ENCODE measurements at regions not wholly inside any gene's neighbourhood (a gene's known extent, or its start where the extent isn't known, plus 50 kb on each side); places are given as distances from the start of the nearest gene placed in this dataset.

DNA sequence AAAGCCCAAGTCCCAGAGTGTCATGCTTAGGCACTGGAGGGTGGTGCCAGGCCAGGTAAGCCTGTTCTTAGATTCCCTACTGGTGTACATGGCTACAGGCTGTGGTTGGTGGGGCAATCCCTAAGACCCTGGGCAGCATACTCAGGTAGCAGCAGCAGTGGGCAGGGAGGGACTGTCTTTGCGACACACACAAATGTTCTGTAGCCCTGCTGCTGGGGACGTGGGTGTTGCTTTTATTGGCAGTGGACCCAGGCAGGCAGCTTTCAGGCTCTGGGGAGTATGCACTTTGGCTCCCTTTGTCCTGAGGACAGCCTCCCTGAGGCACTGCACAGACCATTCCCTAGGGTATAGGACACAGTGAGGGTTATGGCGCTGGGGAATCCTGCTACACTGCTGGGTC, 137.1 kb upstream of the ADAMTS19 start:
- no peak for FAIRE-seq

DNA sequence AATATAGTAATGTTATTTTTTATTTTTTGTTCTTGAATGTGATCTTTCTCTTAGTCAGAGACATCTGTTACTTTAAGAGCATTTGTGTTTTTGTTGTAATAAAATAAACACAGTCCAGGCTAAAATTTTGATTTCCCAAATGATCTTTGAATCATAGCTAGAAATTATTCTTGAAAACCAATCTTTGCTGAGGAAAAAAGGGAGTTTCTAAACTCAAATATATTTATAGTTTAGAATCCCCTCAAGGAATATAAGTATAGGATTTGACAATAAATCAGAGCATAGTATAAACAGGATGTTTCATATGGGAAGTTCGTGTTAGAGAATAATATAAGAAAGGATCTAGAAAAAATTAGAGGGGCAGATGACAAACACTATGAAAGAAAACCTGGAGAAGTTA, 118.8 kb upstream of the ADAMTS19 start:
- DNase-seq (ENCODE audit: low spot score) (no peak), FAIRE-seq (no peak)

More for the DNA sequence above, 137.1 kb upstream of the ADAMTS19 start:
- no peak for DNase-seq (ENCODE audit: low spot score)

DNA sequence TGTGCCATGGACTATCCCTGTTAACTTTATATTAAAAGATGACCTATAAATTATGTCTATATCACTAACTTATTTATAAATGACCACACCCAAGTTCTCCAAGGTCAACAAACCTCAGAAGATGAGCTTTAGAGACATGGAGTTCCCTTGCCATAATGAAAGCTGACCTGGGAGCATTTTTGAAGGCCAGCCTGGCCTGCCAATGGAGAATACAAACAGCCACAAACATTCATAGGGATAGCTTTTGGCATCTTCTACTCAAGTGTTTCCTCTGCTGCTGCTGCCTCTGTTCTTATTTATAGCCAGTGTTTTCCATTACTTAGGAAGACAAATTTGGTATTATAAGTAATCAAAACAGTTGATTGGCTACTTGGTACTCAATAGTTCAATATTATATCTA, 117.3 kb upstream of the ADAMTS19 start:
- FAIRE-seq = no peak
- DNase-seq (ENCODE audit: low spot score) = no peak

DNA sequence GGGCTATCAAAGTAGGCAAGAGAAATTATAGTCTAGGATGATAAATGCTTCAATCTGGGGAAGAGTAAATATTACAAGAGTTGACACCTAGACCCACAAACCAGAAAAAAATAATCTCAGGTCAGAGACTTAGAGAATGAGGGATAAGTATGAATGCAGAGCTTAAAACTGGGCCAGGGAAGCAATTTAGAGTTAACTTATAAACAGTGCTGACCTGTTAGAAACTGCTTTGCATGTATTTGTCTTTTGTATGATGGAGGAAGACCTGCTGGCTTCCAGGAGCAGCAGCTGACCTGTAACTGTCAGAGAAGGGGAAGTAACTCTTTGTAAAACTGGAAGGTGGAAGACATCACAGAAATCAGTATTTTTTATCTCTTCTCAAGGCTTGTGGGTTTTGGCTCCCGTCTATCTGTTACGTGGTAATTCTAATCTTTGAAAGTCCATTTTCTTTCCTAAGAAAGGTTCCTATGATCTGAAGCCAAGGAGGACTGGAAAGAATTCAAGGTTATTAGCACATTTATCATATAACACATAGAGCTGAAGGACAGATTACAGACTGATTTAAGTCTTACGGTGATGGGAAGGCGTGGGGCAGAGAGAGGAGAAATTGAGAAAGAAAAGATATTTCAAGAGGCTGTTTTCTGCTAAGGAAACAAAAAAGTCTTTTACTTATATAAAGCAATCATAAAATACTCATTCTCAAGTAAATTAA, 114.7 kb upstream of the ADAMTS19 start:
- FAIRE-seq (no peak), DNase-seq (ENCODE audit: low spot score) (no peak)

DNA sequence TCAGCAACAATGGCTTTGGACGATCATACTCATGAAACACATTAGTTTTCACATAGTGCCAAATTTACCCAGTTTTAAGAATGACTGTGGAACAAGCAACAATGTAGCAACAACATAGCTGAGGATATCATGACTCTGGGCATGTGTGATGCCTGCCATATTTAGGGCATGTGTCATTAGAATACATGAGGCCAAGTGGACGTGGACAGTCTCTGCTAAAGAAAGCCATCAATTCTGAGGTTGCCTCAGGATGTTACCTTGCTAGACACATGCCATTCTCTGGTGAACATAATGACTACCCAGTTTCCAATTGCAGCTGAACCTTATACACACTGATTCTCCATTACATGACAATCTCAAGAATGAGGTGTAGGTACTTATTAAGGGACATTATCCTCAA, 103.3 kb upstream of the ADAMTS19 start:
- no peak for DNase-seq (ENCODE audit: low spot score)
- no peak for FAIRE-seq

DNA sequence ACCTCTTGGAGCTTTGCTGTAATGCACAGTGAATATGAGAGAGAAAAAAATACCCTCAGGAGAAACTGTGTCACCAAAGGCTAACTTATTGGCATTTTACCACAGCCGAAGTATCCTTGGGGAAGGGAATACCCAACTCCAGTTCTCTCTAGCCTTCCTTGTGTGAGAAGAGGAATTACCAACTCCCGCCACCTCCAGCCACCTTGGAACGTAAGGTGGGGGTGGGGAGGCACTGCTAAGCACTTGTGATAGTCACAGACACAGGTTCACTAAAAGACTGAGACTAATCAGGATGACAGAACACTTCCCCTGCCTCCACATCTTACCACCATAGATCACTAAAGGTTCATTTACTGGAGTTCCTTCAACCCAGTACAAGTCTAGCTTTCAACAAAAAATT, 102.0 kb upstream of the ADAMTS19 start:
- no peak for FAIRE-seq
- no peak for DNase-seq (ENCODE audit: low spot score)

DNA sequence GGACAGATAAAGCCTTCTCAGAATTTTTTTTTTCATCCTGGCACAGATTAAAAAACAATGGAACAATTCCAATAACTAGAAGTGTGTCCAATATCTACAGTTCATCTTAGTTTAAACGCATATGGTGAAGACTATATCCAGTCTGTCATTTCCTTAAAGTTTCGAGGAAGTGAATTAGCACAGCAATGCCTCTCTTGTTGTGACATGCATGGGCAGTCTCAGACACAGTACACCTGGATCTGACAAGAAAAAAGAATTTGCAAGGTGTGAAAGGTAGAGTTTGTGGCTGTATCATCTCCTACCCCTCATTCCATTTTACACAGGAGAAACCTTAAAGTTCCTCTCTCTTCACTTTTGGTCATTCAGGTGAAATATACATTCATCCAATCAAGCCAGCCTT, 100.6 kb upstream of the ADAMTS19 start:
- FAIRE-seq (no peak), DNase-seq (ENCODE audit: low spot score) (no peak)

DNA sequence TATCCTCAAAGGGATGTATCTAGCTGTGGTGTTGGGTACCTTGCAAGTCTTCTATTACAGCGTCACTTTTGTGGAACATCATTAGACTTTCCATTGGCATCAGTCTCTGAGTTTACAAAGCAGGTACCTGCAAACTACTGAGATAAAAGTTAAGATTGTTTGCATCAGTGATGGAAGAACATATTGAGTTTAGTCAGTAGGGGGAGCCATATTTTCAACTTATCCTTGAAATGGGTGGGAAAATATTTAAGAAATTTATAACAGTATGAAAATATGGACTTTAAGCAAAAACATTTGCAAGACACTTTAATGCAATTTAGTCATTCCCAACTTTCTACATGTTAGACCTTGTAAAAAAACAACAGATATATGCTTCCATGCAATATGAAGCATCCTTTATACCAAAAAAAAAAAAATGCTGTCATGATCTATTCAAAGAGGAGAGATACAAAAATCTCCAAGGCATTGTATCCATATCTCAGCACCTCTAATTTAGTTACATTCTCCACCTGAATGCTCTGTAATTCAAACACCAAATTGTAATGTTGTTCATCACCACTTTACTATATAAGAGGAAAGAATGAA, 98.6 kb upstream of the ADAMTS19 start:
- DNase-seq (ENCODE audit: low spot score) (no peak), FAIRE-seq (no peak)

DNA sequence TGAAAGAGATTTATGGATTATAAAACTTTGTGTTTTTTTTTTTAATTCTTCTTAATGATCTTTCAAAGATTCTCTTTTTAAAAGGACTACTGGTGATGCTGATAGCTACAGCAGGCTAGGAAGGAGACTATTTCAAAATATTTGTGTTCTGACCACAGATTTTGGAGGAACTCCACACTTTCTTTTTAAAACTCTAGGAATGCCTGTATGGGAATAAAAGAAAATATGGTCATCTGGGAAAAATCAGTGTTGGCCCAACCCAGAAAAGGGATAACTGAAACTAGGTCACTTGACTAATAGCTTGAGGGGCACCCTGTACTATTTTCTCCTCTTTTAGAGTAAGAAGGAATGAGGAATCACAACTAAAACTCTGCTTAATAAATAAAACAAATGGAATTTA, 97.6 kb upstream of the ADAMTS19 start:
- no peak for DNase-seq (ENCODE audit: low spot score)
- FAIRE-seq = no peak

DNA sequence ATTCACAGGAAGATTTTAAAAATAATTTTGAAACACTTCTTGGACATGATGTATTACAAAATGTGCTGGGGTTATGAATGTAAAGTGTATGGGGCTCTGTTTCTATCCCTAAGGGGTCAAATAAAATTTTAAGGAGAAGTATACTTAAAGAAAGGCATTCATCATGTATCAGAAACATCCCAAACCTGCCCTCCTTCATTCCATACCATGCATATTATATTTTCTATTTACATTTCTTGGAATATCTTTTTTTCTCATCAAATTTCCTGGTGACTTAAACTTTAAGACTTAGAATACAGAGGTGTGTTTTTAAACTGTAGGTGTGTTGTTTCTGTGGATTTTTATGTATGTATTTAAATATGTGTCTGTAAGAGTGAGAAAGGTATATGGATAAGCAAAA, 96.1 kb upstream of the ADAMTS19 start:
- FAIRE-seq (no peak), DNase-seq (ENCODE audit: low spot score) (no peak)

DNA sequence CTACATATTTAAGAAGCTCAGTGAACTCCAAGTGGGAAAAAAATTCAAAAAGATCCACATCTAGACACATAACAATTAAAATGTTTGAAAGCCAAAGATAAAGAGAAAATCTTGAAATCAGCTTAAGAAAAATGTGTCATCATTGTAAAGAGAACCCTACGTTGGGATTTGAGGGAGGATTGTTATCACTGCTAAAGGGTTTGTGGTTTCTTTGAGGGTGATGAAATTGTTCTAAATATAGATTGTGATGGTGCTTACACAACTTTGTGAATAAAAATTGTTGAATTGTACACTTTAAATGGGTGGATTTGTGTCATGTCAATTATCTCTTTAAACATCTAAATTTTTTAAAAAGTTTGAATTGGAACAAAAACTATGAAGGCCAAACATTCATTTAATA, 92.2 kb upstream of the ADAMTS19 start:
- FAIRE-seq = no peak

DNA sequence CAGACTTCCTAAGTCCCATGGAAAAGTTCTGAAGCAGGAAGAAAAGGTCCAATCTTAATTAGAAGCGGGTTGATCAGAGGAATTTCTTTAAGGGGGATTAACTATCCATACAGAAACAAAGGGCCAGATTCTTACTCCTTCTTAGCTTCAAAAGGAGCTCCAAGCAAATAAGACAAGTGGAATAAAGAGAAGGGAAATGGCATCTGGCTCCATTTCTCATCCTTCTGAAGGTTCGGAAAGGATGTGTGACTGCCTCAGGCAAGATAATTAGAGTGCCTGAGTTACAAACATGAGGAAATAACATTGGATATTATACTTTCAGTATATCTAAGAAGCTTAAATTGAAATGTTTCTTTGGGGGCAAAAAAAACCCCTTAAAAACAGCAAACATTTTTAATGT, 88.1 kb upstream of the ADAMTS19 start:
- DNase-seq (ENCODE audit: low spot score) = no peak
- FAIRE-seq = no peak

More for the DNA sequence above, 92.2 kb upstream of the ADAMTS19 start:
- no peak for DNase-seq (ENCODE audit: low spot score)

DNA sequence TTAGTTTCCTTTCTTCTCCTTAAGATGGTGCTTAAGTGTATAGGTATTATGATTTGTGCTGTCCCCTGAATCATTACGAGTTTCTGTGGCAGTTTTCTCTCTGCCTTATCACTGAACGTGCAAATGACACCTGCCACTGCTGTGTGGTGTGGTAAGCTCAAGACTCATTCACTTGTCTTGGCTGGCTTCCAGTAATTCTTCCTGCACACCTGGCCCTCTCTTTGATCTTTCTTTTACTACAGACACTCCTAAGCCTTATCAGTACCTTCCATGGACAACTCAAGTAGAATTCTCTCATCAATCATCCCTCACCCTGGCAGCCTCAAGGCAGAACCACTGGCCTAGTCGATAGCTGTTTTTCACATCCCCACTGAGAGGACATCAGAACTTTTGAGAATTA, 82.6 kb upstream of the ADAMTS19 start:
- DNase-seq (ENCODE audit: low spot score) = no peak

DNA sequence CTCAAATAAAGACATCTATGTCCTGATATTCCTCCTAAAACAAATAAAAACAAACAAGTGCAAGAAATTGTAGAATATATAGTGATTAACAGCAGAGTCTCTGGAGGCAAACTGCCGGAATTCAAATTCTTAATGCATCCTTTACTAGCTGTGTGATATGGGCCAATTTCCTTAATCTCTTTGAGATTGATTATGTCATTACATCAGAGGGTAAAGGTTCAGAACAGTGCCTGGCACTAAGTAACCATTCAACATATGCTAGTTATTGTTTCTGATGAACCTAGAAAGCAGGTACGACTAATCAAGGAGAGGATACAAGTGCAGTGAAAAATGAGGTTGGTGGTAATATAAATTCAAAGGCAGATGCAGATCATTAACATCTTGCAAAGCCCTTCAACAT, 81.1 kb upstream of the ADAMTS19 start:
- FAIRE-seq (no peak), DNase-seq (ENCODE audit: low spot score) (no peak)

More for the DNA sequence above, 82.6 kb upstream of the ADAMTS19 start:
- FAIRE-seq = no peak

DNA sequence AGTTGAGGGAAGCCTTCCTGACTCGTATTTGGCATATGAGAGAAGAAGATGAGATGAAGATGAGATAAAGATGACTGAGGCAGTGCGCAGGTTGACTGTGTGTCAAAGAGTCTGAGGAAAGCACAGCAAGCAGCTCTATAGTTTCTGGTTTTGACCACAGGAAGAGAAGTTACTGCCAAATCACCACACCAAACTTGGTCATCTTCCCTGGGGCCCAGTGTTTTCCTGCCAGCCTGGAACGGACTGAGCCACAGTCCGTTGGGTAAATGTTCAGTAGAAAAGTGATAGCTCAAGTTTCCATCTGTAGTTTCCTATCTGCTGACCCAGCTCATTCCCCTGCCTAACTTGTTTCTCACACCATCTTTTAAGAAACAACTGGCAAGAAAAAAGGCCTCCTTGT, 80.7 kb upstream of the ADAMTS19 start:
- FAIRE-seq = no peak
- no peak for DNase-seq (ENCODE audit: low spot score)

DNA sequence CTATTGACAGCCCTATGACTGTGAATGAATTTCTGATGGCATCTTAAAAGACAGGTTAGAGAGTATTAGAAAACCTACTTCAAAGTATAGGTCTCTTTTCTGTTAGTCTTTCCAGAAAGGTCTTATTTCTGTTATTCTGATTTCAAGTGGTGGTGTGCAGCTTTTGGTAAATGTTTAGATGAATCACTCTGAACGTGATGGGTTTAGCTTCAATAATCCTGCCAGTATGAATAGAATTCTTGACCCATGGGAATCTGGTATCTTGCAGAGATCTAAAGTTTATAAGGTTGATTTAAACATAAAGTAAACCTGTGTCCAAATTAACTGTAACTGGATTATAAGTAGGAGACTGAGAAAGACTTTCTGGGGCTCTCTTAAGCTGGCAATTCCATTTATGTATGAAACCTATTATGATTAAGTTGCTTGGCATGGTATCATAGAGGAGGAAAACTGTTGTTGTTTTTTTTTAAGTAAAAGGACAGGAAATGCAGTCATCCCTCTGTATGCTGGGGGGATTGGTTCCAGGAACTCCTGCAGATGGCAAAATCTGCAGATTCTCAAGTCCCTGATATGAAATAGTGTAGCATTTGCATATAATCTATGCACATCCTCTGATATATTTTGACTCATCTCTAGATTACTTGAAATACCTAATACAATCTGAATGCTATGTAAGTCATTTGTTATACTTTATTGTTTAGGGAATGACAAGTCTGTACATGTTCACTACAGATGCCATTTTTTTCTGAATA, 77.0 kb upstream of the ADAMTS19 start:
- DNase-seq (ENCODE audit: low spot score) (no peak), FAIRE-seq (no peak)

DNA sequence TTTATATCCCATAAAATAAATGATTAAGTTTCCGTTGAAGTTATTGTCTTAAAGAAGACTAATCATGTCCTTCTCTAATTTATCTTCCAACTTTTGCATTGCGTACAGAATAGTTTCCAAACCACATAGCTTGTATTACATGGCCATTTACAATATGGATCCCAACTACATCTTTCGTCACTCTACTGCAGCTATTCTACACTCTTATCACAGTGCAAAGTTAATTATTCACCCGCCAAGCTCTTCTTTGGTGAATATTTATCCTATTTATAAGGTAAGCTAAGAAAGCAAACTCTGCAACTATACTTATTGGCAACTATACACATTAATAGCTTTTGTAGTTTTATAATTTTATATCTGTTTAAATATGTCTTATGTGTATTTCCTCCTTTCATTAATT, 75.9 kb upstream of the ADAMTS19 start:
- DNase-seq (ENCODE audit: low spot score) (no peak), FAIRE-seq (no peak)

DNA sequence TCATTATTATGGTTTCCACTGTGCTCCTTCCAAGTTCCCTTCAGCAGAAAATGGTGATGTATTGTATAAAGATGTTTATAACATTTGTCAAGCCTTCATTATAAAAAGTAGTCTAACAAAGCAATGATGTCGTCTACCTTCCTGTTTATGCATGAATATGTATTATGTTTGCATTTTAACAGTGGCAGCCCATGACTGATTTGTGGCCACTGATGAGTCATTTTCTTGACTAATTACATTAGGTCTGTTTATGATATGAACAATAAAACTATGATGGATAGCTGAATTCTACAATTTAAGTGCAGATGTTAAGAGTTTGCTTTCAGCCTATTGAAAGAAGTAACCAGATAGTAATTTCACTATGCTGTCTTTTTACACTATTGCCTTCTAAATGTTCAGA, 75.4 kb upstream of the ADAMTS19 start:
- DNase-seq (ENCODE audit: low spot score) = no peak
- FAIRE-seq = no peak

DNA sequence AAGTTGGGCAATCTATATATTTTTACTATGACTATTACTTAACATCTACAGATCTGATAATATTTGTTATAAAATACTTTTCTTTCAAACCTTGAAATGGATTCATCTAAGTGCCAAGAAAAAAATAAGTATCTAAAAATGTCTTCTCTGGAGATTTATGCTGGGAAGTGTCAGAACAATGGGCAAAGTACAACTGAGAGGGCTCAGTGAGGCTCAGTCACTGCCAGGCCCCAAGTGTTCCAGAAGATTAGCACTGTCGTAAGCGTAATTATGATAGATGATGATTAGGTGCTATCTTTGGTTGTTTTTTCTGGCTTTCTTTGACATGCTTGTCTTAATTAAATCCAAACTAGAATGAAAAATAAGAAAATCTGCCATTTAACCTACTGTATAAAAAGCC, 72.2 kb upstream of the ADAMTS19 start:
- FAIRE-seq = no peak
- DNase-seq (ENCODE audit: low spot score) = no peak

DNA sequence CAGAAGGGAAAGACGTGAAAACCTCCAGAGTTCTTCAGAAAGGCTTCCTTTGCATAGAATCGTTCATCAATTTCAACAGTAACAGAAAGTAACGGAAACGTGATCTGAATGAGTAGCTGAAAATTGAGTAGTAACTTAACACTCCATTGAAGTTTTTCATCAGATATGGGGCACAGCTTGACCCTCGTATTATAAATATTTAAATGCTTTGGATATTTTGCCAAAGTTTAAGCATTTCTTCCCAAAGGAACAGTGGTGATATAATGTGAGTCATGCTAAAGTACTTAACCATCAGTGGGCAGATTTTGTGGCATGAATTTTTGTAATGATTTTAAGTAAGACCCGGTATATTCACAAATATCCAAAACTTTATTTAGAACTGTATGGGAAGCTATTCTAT, 67.4 kb upstream of the ADAMTS19 start:
- DNase-seq (ENCODE audit: low spot score) (no peak), FAIRE-seq (no peak)

DNA sequence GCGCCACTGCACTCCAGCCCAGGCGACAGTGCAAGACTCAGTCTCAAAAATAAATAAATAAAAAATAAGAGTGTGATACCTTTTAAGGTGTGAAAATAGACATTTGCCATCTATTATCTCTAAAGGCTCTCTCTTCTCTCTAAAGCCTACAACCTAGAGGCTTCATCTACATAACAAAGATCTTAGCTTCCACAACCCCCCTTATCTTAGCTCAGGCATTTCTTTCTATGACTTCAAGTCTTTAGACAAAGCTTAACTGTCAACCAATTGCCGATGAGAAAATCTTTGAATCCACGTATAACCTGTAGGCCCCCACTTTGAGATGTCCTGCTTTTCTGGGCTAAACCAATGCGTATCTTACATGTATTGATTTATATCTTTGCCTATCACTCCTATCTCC, 64.9 kb upstream of the ADAMTS19 start:
- no peak for FAIRE-seq

DNA sequence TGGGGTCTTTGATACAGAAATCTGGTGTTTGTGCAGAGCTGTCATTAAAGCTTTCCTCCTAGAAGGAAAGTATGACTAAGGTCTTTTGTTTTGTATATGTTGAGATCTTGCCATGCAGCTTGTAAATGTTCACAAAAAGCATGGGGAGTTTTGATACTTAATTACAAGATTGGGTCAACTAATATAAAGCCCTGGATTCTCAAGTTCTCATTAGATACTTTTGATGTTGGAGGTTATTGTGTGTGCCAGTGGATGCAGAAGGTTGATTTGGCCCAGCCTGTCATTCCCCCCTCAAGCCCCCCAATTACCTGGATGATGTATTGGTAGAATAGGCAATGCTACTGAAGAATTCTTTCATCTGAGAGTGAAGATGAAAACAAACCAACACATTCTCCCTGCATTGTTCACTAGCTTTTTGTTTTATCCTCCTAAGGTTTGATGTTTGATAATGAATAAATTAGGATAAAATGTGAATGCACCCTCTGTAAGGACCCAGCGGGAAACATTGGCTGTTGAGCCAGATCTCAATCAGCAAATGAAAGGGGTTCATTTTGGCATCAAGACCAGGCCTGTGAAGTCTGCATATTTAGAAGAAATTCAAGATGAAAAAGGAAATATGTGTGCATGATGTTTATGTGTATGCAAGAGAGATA, 61.9 kb upstream of the ADAMTS19 start:
- DNase-seq (ENCODE audit: low spot score) (no peak), FAIRE-seq (no peak)

More for the DNA sequence above, 64.9 kb upstream of the ADAMTS19 start:
- DNase-seq (ENCODE audit: low spot score) = no peak

All from RCC 7860 (cell line).